ENCODE measurements at regions not wholly inside any gene's neighbourhood (a gene's known extent, or its start where the extent isn't known, plus 50 kb on each side); places are given as distances from the start of the nearest gene placed in this dataset.

- TF ChIP-seq CTCF (IDR thresholded peaks at IDR 0.05) (peak; percentile 87), SP1 (CRISPR knock-in tag; conservative IDR thresholded peaks at IDR 0.05) (no peak), HMGXB4 (CRISPR knock-in tag; IDR thresholded peaks at IDR 0.05) (0 out of 2 replicates have a peak, but pooled peaks have one; percentile 34), USF1 (CRISPR knock-in tag; IDR thresholded peaks at IDR 0.05) (no peak)
- TF ChIP-seq, protein P1, sequence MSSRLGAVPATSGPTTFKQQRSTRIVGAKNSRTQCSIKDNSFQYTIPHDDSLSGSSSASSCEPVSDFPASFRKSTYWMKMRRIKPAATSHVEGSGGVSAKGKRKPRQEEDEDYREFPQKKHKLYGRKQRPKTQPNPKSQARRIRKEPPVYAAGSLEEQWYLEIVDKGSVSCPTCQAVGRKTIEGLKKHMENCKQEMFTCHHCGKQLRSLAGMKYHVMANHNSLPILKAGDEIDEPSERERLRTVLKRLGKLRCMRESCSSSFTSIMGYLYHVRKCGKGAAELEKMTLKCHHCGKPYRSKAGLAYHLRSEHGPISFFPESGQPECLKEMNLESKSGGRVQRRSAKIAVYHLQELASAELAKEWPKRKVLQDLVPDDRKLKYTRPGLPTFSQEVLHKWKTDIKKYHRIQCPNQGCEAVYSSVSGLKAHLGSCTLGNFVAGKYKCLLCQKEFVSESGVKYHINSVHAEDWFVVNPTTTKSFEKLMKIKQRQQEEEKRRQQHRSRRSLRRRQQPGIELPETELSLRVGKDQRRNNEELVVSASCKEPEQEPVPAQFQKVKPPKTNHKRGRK (CRISPR knock-in tag; IDR thresholded peaks at IDR 0.05; ENCODE audit: borderline replicate concordance) = no peak
Measured at GRCh38 chr22:22342697-22343580, 98.4 kb downstream of the VPREB1 start.
